TTC549 (cell line): ENCODE measurements at regions not wholly inside any gene's neighbourhood (a gene's known extent, or its start where the extent isn't known, plus 50 kb on each side); places are given as distances from the start of the nearest gene placed in this dataset.

ENCODE experiments used
- FAIRE-seq: peaks from 2 replicates; lab custom pipeline; 2012; peaks lifted over from hg19 to GRCh38; lab: Jason Lieb, UNC

DNA sequence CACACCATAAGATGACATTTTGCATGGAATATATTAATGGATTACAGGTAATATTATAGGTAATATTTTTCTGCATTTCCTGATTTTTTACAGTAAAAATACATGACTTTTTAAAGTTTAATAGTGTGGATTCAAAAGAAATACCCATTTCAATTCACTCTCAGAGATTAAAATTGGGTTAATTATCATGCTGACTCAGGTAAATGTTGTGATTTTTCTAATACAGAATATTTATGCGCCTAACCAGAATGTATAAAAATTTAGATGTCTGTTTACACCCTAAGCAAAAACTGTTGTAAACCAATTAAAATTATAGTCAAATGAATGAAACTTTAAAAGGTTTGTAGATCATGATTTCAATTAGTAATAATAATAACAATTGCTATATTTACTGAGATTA lies 117.2 kb upstream of the FLRT2 start:
- no peak for FAIRE-seq

DNA sequence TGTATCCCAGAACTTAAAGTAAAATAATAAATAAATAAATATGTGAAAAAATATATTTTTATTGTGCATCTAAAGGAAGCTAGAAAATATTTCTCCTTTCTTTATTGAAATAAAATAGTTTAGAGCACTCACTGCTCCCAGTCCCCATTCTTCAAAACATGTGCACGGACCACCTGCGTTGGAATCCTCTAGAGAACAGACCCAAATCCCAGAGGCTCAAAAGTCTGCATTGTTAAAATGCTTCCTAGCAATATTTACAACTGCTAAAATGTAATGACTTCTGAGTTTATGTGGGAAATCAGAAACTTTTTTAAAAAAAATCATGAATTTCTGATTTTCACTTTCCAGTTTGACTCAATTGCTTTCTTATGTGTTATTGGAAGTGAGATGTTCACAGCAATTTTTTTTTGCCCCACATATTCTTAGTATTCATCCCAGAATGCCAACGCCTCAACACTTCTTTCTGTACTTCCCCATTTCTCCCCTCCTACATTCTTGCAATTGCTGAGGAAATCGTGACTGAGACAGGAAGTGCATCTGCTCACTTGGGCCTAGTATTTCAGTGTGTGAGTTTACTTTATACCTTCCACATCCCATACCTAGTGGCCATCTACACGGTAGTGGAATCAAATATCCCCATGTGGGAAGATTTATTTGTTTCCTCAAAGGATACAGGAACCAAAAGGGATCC lies 116.0 kb upstream of the FLRT2 start:
- no peak for FAIRE-seq

DNA sequence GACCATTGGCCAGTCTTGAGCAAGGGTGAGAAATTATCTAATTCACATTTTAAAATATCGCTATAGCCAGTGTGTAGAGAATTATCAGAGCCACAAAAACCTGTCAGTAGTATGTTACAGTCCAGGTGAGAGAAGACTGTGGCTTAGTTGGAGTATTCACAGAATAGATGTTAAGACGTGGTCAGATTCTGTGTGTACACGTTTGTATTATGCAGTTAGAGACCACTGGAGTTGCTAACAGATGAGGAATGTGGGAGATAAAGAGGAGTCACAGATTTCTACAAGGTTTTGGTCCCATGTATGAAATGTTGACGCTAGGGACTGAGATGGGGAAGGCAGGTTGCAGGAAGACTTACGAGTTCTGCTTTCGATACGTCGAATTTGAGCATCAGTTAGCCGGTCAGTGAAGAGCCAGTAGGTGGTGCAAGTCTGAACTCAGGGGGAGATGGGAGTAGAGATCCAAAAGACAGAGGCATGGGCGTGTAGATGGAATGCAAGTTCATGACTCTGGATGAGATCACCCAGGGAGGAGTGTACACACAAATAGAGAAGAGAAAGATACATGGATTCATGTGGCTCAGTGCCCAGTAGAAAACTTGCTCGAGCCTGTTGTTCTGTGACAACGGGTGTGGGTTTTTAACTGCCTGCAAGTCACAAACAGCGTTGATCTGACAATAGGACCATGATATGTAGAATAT lies 114.8 kb upstream of the FLRT2 start:
- FAIRE-seq, result no peak

DNA sequence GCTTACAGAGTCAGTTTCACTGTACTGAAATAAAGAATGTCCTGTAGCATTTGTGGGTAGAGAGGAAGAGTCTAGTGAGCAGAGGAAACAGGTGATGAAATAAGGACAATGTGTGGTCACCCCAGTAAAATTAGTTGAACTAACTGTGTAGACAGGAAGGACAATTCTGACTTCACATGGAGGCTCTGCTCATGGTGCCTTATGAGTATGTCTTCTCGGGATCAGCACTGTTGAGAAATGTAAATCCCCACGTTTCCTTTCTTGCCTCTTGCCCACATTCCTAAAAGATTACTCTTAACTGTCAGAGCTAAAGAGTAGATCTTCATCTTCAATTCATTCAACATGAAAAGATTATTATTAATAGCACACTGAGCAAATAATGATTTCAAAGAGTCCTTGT lies 113.2 kb upstream of the FLRT2 start:
- FAIRE-seq, result no peak

DNA sequence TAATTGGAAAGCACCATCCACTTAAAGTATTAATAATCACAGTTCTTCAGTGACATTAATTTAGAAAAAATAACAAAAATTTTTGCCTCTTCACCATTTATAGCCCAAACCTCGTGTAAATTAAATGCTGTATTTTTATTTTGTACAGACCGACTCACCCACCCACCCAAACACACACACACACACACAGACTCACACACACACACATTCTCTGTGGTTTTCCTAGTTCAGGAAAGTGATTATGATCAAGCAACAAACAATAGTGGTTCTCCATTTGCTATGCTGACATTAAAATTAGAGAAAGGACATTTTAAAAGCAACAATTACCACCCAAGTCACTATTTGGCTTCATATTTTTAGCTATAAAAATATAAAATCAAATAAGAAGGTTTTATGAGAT lies 112.5 kb upstream of the FLRT2 start:
- FAIRE-seq, result no peak

DNA sequence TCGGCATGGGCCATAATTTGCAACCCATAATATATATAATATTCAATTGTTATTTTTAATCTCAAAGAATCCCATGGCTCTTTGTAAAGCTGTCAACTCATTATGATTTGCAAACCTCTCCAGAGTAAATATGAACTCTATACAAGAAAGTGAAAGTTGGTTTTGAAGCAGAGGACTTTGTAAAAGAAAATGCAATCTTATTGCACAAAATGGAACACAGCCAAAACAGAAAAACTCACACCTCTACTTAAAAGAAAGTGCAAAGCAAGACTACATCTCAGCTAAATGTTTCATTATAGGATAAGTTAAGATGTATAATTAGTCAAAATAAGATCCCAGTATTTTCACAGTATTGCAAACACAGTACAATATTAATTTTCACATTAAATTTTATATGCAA lies 111.2 kb upstream of the FLRT2 start:
- FAIRE-seq, result no peak

DNA sequence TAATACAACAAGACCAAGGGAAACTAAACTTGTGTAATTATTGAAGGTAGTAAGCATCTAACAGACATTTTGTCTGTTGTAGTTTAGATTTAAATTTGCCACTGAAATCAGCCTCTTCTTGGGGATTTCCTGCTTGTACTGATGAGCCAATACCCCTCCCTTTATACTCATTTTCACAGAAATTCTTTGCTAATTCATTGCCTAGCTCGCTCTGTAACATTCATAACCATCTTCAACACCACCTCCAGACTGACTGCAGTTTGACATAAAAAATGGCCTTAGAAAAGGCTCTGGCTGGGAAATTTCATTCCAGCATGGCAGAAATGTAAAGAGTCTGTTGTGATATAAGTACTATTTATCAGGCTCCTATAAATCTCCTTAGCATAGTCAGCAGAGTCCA lies 109.7 kb upstream of the FLRT2 start:
- no peak for FAIRE-seq

DNA sequence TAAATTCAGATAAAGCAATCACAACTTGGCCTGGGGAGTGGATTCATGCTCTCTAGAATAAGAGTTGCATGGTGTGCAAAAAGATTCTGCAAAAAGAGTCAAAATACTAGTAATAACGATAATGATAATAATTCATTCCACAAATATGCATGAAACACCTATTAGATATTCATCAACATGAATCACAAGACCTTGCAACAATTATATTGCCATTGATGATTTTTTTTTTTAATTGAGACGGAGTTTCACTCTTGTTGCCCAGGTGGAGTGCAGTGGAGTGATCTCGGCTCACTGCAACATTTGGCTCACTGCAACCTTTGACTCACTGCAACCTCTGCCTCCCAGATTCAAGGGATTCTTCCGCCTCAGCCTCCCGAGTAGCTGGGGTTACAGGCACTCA lies 109.2 kb upstream of the FLRT2 start:
- FAIRE-seq, result no peak

DNA sequence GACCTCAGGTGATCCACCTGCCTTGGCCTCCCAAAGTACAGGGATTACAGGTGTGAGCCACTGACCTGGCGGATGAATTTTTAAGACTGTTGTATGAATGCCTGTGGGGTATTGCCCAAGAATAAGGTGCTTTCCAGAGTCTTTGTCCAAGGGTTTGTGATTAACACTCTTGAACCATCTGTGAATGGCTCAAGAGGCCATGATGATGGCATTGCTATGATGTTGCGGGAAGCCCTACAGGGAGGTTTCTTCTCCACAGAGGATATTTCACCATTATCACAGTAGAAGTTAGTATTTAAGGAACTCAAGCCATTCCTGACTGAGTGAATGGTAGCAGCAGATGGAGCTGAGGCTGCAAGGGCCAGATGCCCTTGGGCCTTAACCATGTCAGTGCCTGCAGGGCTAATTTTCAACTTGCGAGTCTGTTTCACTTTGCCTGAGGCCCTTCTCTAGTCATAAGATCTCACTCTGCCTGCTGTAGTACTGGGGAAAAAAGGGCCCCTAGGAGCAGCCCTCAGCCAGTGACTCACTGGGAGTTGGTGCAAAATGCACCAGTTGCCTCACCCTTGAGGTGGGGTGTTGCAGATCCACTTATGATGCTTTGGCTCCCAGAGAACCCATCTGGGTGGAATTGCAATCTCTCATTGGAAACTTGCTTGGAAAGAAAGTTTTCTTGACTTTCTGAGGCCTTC lies 108.6 kb upstream of the FLRT2 start:
- no peak for FAIRE-seq

DNA sequence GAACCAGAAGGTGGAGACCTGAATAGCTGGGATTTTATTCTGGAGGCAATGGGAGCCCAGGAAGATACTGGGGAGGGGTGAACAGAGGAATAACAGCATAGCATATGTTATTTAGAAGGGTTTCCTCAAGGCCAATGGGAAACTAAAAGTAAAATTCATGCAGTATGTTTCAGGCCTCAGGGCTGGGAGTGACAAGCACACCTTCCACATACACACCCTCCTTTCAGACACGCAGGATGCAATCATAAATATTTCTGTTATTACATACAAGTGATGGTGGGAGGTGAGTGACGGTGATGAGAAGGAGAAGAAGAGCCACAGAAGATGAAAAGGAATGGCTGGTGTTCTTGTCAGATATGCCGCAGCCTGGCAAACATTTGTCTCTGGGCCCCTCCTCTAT lies 106.1 kb upstream of the FLRT2 start:
- no peak for FAIRE-seq

DNA sequence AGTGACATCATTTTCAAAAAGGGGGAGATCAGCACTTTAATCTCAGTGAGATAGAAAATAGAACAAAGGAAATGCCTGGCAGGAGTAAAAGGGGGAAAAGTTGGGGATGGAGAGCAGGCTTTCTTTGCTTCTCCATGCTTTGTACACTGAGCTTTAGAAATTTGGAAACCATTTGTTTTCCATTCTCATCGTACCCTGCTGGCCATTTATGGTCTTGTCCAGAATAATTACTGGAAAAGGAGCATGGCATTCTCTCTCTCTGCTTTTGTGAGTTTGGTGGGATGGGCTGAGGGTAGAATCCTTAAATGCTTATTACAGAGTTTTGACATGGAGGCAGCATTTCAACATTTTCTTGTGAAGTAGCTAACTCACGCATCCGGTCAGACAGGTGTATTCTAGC lies 104.4 kb upstream of the FLRT2 start:
- FAIRE-seq, result no peak

DNA sequence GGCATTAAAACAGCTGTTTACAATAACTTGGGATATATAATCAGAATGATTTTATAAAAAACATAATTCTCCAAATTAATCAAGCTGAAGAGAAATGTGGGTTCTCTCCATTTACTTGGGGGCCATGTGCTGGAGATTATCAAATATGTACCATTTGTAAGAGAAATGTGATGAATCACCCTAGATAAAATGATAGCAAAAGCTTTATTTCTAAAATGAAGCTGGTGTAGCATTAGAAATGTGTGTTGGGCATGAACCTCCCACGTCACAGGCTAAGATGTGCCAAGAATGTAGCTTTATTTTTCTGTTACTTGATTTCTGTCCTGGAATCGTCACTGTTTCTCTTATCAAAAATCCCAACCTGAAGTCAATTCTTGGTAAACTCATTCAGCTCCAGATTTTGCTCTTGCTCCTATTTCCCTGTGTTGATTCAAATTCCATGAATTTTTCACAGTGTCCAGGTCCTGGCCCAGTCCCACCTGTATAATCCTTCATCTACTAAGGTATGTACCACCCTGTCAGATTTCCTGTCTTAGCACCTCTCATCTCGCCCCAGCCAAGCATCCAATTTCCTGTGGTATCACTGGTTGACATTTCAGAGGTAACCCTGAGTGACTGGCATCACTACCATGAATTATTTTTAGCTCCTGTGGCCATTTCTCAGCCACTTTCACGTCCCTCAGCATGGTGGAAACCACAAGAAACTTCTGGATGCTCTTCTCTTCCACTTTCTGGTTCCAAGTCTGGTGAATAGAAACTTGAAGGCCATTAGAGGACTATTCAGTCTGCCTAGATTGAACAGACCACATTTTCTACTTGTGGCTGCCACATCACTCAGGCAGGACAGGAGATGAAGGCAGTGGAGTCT lies 103.6 kb upstream of the FLRT2 start:
- no peak for FAIRE-seq

DNA sequence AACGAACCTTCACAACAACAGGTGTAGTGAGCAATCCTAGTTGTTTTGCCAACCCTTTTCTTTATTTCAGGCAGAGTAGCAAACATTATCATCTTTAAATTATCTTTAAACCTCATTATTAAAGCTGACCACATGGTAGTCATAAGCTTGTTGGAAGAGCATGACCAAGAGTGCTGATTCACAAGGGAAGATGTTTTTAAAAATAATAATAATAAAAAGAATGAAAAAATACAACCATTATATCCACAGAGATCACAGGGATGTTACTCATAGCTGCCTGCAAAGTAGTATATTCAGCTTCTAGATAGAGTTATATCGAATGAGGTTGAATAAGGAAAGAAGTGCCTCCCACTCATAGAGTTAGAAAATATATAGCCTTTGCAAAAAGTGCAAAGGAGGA lies 101.0 kb upstream of the FLRT2 start:
- no peak for FAIRE-seq

DNA sequence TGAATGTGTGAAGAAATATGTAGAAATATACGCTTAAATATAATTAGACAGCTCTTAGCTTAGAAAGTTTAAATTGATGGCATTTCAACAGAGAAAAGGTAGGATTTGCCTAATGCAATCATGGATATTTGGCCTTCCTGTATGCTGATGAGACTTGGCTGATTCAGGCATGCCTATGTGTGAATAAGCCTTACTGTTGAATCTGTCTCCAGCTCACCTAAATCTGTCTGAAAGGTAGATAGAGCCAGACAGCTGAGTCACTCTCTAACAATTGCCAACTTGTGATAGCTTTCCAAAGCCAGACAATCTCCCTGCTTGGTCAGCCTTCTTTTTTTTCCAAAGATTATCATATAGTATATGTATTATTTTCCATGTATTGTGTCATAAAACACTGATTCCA lies 92.8 kb upstream of the FLRT2 start:
- FAIRE-seq, result no peak

DNA sequence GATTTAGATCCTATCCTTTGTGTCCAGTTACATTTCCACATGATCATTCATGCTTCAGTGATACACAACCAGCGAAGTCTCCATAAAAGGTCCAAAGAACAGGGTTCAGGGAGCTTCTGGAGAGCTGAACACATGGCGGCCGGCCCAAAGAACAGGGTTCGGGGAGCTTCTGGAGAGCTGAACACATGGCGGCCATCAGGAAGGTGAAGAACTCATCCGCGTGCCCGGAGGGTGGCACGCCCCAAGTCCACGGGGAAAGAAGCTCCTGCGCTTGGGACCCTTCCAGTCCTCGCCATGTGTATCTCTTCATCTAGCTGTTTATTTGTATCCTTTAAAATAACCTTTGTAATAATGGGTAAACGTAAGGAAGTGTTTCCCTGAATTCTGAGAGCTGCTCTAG lies 91.9 kb upstream of the FLRT2 start:
- no peak for FAIRE-seq

DNA sequence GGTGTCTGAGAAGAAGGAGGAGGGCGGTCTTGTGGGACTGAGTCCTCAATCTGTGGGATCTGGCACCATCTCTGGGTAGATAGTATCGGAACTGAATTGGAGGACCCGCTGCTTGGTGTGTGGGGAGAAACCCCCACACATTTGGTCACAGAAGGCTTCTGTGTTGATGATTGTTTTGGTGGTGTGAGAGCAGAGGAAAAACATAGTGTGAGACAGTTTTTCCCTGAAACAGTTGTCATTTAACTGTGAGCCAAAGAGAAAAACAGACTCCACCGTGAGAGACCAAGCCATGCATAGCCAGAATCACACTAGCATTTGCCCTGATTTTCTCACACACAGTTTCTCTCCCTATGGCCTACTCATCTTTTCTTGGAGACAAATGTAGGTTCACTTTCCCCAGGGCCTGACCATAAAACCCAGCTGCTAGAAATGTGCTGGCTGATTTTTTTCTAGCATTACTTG lies 91.4 kb upstream of the FLRT2 start:
- no peak for FAIRE-seq

DNA sequence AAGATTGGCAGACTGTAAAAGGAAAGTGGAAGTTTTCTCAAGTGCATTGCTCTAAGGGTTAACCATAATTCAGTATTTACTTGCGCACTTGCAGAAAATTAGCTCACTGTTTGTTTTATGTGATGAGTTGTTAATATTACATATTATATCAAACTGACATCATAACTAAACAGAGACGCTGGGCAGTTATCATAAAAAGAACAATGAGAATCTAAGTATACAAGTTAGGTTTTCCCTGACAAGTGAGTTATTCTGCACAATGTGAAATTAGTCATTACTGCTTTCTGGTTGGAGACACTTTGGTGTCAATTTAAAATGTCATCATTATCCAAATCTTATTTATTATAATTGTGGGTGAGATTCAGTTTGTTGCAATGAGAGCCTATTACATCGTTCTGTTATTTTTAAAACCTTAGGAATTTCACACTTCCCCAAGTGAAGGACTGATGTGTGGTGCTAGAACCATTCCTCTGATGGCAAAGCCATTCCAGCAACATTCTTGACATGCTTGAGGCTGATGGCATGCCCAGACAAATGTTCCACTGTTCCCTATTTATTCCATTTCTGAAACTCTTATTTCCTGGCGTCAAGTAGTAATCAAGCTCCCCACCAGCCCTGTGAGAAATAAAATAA lies 90.1 kb upstream of the FLRT2 start:
- FAIRE-seq, result no peak

DNA sequence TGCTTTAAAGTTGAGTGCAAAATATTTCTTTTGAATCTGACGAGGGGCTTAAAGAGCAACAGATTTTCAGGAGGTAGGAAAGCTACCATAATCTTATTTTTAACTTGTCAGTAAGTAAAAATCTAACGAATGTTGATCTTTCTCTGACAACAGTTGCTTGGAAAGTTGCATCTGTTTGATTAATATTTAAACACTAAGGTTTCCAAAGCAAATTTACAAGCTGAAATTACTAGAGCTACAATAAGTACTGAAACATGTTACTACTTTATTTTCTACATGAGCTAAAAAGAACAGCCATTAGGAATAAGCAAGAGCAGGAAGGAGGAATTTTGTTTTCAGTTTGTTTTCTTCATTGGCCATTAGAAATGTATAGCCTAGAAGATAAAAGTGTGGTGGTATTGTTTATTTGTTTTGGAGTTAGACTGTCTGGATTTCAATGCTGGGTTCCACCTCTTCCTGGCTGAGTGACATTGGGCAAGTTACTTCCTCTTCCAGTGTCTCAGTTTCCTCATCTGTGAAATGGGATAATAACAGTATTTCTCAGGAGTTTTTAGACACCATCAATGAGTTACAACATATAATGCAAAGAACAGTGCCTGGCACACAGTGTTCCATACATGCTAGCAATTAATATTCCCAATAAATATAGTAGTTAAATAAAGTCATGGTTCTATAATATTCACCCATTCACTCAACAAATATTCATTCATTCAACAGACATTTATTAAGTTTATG lies 87.9 kb upstream of the FLRT2 start:
- FAIRE-seq, result no peak

DNA sequence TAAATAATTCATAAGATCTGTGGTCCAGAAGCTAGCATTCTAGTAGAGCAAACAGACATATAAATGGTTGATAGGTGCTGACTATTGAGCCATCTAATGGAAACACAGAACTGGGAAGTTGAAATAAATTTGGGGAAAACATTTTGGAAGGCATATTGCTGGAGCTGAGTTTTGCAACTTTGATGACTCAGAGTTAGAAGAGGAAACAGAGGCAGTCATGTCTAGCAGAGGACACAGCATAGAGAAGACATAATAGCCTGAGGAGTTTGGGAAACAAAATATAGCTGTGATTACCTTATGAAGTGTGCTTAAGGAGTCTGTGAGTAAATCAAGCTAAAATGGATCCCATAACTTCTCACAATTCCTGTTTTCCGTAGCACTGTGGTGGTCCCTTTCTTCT lies 86.9 kb upstream of the FLRT2 start:
- FAIRE-seq, result no peak

DNA sequence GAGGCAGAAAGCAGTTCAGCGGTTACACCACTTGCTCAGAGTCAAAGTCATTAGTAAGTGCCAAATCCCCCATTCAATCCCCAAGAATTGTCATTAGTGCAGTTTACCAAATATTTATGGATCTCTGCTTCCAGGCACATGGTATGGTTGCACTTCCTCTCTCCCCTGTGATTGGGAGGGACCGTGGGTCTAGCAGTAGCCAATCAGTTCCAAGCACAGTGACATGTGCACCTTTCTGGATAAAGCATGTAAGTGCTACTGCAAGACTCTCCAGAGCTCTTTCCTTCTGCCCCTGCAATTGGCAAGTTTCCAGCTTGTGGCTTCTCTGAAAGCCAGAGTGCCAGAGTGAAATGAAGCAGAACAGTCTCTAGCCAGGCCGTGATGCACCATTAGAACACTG lies 85.3 kb upstream of the FLRT2 start:
- no peak for FAIRE-seq

DNA sequence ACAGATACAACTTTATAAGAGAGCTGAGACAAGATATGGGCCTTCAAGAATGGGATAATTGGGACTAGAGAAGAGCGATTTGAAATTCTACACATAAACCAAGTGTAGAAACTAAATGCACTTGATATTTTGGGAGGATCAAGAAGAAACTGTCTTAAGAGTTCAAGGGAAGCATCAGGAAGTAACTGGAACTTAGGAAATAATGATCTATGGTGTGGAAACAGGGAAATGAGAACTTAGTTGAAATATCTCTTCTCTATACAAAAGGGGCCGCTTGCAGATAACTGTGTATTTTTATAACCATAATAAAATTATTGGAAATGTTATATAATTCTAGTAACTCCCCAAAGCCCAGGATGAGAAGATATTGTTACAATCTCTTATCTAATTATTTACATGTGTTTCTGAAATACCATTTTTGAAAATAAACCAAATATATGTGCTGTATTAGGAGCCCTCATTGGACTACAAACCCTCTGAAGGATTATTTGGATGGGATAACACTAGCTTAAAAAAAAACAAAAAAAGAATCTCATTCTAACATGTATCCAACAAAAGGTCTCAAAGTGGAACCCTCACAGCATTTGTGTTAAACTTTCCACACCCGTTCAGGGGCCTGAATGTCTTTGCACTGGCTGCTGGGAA lies 84.7 kb upstream of the FLRT2 start:
- no peak for FAIRE-seq
